GM12878 (cell line): ENCODE measurements at regions not wholly inside any gene's neighbourhood (a gene's known extent, or its start where the extent isn't known, plus 50 kb on each side); places are given as distances from the start of the nearest gene placed in this dataset.

Source experiments
- ATAC-seq: fragments of 200-7000 bp; cut with Tn5 transposase; 3 replicates; pipeline ENCODE4 v1.9.1; 2020; ENCODE audit warnings: mild to moderate bottlenecking, moderate library complexity
- BruUV-seq: library from RNA; stranded (reverse); fragments of 400-500 nt; replicated peaks from 2 replicates; lab custom pipeline; 2021; lab: Mats Ljungman, UMichigan
- CTCF ChIA-PET: fragments of 300-600 bp; sonication (Branson Sonifier 250); formaldehyde crosslinking; extraction: SDS; loops from one replicate; lab custom pipeline; 2021; ENCODE audit warnings: inconsistent platforms; lab: Yijun Ruan, JAX
- POLR2A ChIA-PET: fragments of 350-600 bp; formaldehyde crosslinking; extraction: SDS; loops from one replicate; lab custom pipeline; 2021; ENCODE audit warnings: inconsistent platforms; lab: Charles Lee
- RAD21 ChIA-PET: fragments of 300-600 bp; sonication (Branson Sonifier 250); formaldehyde crosslinking; loops from one replicate; lab custom pipeline; 2023; ENCODE audit warnings: antibody characterized with exemption; ENCODE audit not compliant: unreplicated experiment; lab: Charles Lee
- SMC1A ChIA-PET: fragments of 300-600 bp; sonication (Branson Sonifier 250); formaldehyde crosslinking; loops from one replicate; lab custom pipeline; 2023; ENCODE audit not compliant: unreplicated experiment, uncharacterized antibody; lab: Charles Lee
- DNase-seq: peaks from one replicate; pipeline ENCODE4 v3.0.0-alpha.2; 2011; ENCODE audit warnings: low read depth, low spot score
- FAIRE-seq: peaks from 3 replicates; lab custom pipeline; 2011; peaks lifted over from hg19 to GRCh38; lab: Jason Lieb, UNC
- H2AFZ ChIP-seq: 2 replicates; pipeline ENCODE4 v1.6.0; 2011; ENCODE audit warnings: low read depth, low read length, control low read depth; ENCODE audit not compliant: control insufficient read depth
- H3K27ac ChIP-seq: 2 replicates; pipeline ENCODE4 v1.5.1; 2011; ENCODE audit warnings: control low read depth; ENCODE audit not compliant: control insufficient read depth, insufficient read depth
- H3K27me3 ChIP-seq, 2 experiments: replicated peaks in 1 of 2; 2 replicates each; pipeline versions ENCODE4 v1.6.0 to v1.6.1; 2011; ENCODE audit warnings: low read length in 1 of 2; ENCODE audit not compliant: control insufficient read depth in 2 of 2, insufficient read depth in 2 of 2
- H3K36me3 ChIP-seq, 2 experiments: 2 replicates each; pipeline ENCODE4 v1.5.1; 2011; ENCODE audit warnings: low read length in 1 of 2; ENCODE audit not compliant: control insufficient read depth in 2 of 2, insufficient read depth in 2 of 2
- H3K4me1 ChIP-seq: 2 replicates; pipeline ENCODE4 v1.6.1; 2011; ENCODE audit warnings: mild to moderate bottlenecking, low read length, moderate library complexity, mixed read lengths; ENCODE audit not compliant: control insufficient read depth, insufficient read depth
- H3K4me2 ChIP-seq: 2 replicates; pipeline ENCODE4 v1.6.0; 2011; ENCODE audit warnings: control low read depth; ENCODE audit not compliant: control insufficient read depth, insufficient read depth
- H3K4me3 ChIP-seq: fragments of 200-600 bp; sonication (generic); 2 replicates; pipeline ENCODE4 v1.5.1; 2016
- H3K79me2 ChIP-seq: 2 replicates; pipeline ENCODE4 v1.6.0; 2011; ENCODE audit warnings: low read length; ENCODE audit not compliant: control insufficient read depth, insufficient read depth
- H3K9ac ChIP-seq: 2 replicates; pipeline ENCODE4 v1.8.0; 2011; ENCODE audit warnings: low read length, control low read depth, mixed read lengths; ENCODE audit not compliant: control insufficient read depth, insufficient read depth
- H3K9me3 ChIP-seq: replicated peaks from 3 replicates; pipeline ENCODE4 v1.5.1; 2011; ENCODE audit warnings: mild to moderate bottlenecking, low read length; ENCODE audit not compliant: control insufficient read depth, insufficient read depth
- H4K20me1 ChIP-seq: 2 replicates; pipeline ENCODE4 v1.6.0; 2011; ENCODE audit not compliant: control insufficient read depth, insufficient read depth
- ATF2 ChIP-seq: IDR thresholded peaks from 2 replicates; pipeline ENCODE4 v1.6.1; 2012; ENCODE audit warnings: low read length, inconsistent platforms
- BCL3 ChIP-seq: IDR thresholded peaks from 2 replicates; pipeline ENCODE4 v1.6.1; 2011; ENCODE audit warnings: borderline replicate concordance, low read depth, mild to moderate bottlenecking, moderate library complexity, low read length; ENCODE audit not compliant: insufficient read depth, poor library complexity, severe bottlenecking
- CBX3 ChIP-seq: fragments of 200-600 bp; sonication (generic); IDR thresholded peaks from 2 replicates; pipeline ENCODE4 v1.6.1; 2016; ENCODE audit warnings: low read depth, borderline replicate concordance
- EGR1 ChIP-seq, 2 experiments: IDR thresholded peaks; 1 replicate in 1 of 2; 2 replicates in 1 of 2; pipeline ENCODE4 v1.6.1; 2011 to 2012; ENCODE audit warnings: low read depth in 2 of 2, low read length in 2 of 2, borderline replicate concordance in 1 of 2, mild to moderate bottlenecking in 1 of 2, moderate library complexity in 1 of 2
- MAX ChIP-seq: IDR thresholded peaks from 2 replicates; pipeline ENCODE4 v1.6.1; 2012; ENCODE audit warnings: low read depth, low read length, improper control_type of control experiment
- MXI1 ChIP-seq: fragments of 150-350 bp; IDR thresholded peaks from 2 replicates; pipeline ENCODE4 v1.6.1; 2011; ENCODE audit warnings: low read depth, mild to moderate bottlenecking, inconsistent platforms, low read length, improper control_type of control experiment
- NFXL1 ChIP-seq: fragments of 450-650 bp; IDR thresholded peaks from 2 replicates; pipeline ENCODE4 v1.6.1; 2017; ENCODE audit warnings: antibody characterized with exemption, mild to moderate bottlenecking, borderline replicate concordance
- PML ChIP-seq: IDR thresholded peaks from 2 replicates; pipeline ENCODE4 v1.6.1; 2012; ENCODE audit warnings: low read length, inconsistent platforms
- POU2F2 ChIP-seq: IDR thresholded peaks from 3 replicates; pipeline ENCODE4 v1.6.1; 2011; ENCODE audit warnings: low read depth, mild to moderate bottlenecking, low read length, borderline replicate concordance
- RAD21 ChIP-seq: IDR thresholded peaks from 2 replicates; pipeline ENCODE4 v1.6.1; 2011; ENCODE audit warnings: mild to moderate bottlenecking, low read depth, low read length, moderate library complexity; ENCODE audit not compliant: insufficient read depth
- REST ChIP-seq: IDR thresholded peaks from 2 replicates; pipeline ENCODE4 v1.6.1; 2012; ENCODE audit warnings: mild to moderate bottlenecking, low read depth, low read length
- ZBTB4 ChIP-seq: fragments of 450-650 bp; formaldehyde crosslinking; IDR thresholded peaks from 2 replicates; pipeline ENCODE4 v1.4.0; 2022; ENCODE audit warnings: mild to moderate bottlenecking, moderate library complexity
- WGBS: methylation state at CpG from one replicate; pipeline ENCODE4 v1.1.6; 2016; ENCODE audit warnings: low lambda C conversion rate; ENCODE audit not compliant: insufficient replicate concordance, insufficient coverage; ENCODE audit errors: missing lambda C conversion rate; 5-methylcytosine and 5-hydroxymethylcytosine counted together
- in situ Hi-C: fragments of 300-500 bp; cut with MboI; formaldehyde crosslinking; loops from 9 replicates; pipeline ENCODE4 v1.14.3; 2018; ENCODE audit warnings: mixed read lengths
- intact Hi-C: fragments of 100-400 bp; cut with micrococcal nuclease; formaldehyde crosslinking; loops from one replicate; pipeline ENCODE4 v1.14.2; 2022; ENCODE audit not compliant: unreplicated experiment

- Histone ChIP-seq H4K20me1 (no peaks in the 10 kb centered on the region), H3K79me2 (no peaks in the 10 kb centered on the region), H3K4me3 (no peak overlapping the region), H3K27ac (no peak overlapping the region), H3K9me3 (no peaks in the 10 kb centered on the region), H3K4me1 (no peaks in the 10 kb centered on the region), H3K4me2 (no peak overlapping the region), H2AFZ (no peak overlapping the region), H3K27me3 (no peaks in the 10 kb centered on the region), H3K36me3 (no peaks in the 10 kb centered on the region), H3K9ac (no peak overlapping the region)
- 34% methylated on average over 3 of the region's 3 CpGs for WGBS
- no peak for FAIRE-seq
- RAD21 ChIA-PET = no interaction called here
- POLR2A ChIA-PET = no interaction called here
- no peak for ATAC-seq
- CTCF ChIA-PET = no interaction called here
- in situ Hi-C loops (no loop called here), intact Hi-C loops (no loop called here)
- no TSS peak for BruUV-seq
- SMC1A ChIA-PET = no interaction called here
- no peak for DNase-seq
- no peak for TF ChIP-seq RAD21
- no peak for TF ChIP-seq EGR1 (IDR thresholded peaks at IDR 0.05; ENCODE audit: borderline replicate concordance in 1 of 2, low read depth in 2 of 2, low read length in 2 of 2)
- no peak for TF ChIP-seq REST
- no peak for TF ChIP-seq ZBTB4 (CRISPR knock-in tag)
- TF ChIP-seq BCL3 = no peak
- no peak for TF ChIP-seq MAX
- TF ChIP-seq ATF2 = no peak
- TF ChIP-seq MXI1 = no peak
- TF ChIP-seq PML = no peak
- no peak for TF ChIP-seq POU2F2
- no peak for TF ChIP-seq CBX3
- no peak for TF ChIP-seq NFXL1
Observed at GRCh38 chr4:141896687-141897086, 260.3 kb downstream of the IL15 start.
